HG03139 (cell line): ENCODE measurements at regions not wholly inside any gene's neighbourhood (a gene's known extent, or its start where the extent isn't known, plus 50 kb on each side); places are given as distances from the start of the nearest gene placed in this dataset.
"Not testable (repeated sequence)": the region's sequence is repeated elsewhere in the genome, so short reads cannot be mapped to it uniquely, and the experiment has no call there.

Experiments used
- ATAC-seq: cut with Tn5 transposase; IDR thresholded peaks from one replicate; pipeline ENCODE4 v1.9.1; 2021; ENCODE audit not compliant: unreplicated experiment

GRCh38 chr15:21774760-21775159 lies 102.8 kb downstream of the POTEB start:
- not testable (repeated sequence) for ATAC-seq

GRCh38 chr15:21766524-21766923 lies 111.0 kb downstream of the POTEB start:
- ATAC-seq: not testable (repeated sequence)

DNA sequence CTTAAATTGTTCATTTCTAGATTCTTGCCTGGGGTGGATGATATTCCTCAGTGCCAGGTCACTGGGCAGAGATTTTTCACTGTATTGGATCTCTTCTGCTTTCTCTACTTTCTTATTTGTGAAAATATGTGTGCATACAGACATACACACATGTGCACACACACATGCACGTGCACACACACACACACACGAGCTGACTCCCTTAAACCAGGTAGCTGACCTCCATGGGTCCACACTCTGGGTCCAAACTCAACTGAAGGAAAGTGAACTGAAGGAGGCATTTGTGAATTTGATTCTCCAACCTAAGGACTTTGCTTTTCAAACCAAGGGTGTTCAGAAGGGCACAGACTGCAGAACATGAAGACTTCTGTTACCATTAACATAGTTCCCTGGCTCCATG lies 113.8 kb downstream of the POTEB start:
- not testable (repeated sequence) for ATAC-seq

- not testable (repeated sequence) for ATAC-seq
Measured at GRCh38 chr15:21760250-21761023, 117.1 kb downstream of the POTEB start.

- not testable (repeated sequence) for ATAC-seq
Measured at GRCh38 chr15:21759401-21760165, 118.0 kb downstream of the POTEB start.

GRCh38 chr15:21753838-21754237 lies 123.7 kb downstream of the POTEB start:
- ATAC-seq: not testable (repeated sequence)

DNA sequence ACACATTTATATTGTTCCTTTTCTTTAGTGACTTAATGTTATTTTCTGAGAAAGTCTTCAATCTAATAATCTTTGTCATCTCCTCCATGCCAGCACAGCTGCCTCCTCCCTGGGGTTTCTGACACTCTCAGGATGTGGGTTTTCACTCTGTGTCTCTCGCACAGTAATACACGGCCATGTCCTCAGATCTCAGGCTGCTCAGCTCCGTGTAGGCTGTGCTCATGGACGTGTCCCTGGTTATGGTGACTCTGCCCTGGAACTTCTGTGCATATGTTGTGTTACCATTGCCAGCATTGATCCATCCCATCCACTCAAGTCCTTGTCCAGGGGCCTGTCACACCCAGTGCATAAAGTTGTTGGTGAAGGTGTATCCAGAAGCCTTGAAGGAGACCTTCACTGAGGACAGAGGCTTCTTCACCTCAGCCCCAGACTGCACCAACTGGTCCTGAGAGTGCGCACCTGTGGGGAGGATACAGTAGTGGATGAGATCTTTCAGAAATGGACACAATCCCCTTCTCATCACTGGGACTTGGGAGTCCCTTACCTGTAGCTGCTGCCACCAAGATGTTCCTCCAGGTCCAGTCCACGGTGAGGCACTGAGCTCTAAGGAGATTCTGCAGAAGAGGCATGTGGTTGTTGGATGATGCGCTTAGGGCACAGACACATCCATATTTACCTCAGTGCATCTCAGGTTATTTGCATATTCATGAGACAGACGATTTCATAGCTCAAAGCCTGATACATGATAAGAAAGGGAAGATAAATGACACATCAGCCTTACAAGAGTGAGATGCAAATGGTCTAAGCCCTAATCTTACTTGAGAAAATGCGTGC lies 125.2 kb downstream of the POTEB start:
- ATAC-seq: not testable (repeated sequence)

DNA sequence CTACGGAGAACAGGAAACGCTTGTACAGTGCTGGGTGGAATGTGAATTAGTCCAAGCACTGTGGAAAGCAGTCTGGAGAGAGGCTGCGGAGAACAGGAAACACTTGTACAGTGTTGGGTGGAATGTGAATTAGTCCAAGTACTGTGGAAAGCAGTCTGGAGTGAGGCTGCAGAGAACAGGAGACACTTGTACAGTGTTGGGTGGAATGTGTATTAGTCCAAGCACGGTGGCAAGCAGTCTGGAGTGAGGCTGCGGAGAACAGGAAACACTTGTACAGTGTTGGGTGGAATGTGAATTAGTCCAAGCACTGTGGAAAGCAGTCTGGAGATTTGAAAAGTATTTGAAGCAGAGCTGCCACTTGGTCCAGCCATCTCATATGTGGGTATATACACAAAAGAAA lies 128.4 kb downstream of the POTEB start:
- ATAC-seq: not testable (repeated sequence)

GRCh38 chr15:21744245-21744915 lies 133.2 kb downstream of the POTEB start:
- not testable (repeated sequence) for ATAC-seq

GRCh38 chr15:21742067-21742466 lies 135.5 kb downstream of the POTEB start:
- not testable (repeated sequence) for ATAC-seq

DNA sequence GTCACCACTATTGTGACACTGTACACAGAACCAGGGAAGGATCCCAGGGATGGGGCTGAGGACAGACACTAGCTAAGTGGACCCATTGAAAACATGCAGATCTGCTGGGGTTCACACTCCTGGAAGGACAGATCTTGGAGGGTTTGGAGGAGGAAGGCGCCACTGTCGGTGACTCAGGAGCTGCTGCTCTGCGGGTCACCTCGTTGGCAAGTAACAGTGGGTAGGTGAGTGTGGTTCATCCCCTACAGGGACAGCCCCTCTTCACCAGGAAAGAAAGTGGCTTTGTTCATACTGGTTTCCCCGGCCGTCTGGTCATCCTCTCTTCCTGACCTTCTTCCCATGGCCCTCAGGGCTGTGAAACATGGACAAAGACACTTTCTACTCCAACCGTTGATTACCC lies 139.5 kb downstream of the POTEB start:
- not testable (repeated sequence) for ATAC-seq

GRCh38 chr15:21736443-21736842 lies 141.1 kb downstream of the POTEB start:
- ATAC-seq: not testable (repeated sequence)

DNA sequence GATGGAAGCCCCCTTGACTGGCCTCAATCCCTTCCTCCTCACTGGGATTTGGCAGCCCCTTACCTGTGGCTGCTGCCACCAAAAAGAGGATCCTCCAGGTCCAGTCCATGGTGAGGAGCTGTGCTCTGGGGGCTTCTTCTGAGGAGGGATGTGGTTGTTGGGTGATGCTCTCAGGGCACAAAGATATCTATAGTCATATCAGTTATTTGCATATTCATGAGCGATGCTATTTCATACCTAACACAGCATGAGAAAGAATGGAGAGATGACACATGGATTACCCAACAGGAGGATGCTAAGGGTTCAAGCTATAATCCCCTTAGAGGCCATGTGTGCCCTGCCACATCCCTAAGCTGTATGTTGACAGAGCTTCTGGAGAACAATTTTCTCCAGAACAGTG lies 141.7 kb downstream of the POTEB start:
- ATAC-seq: not testable (repeated sequence)

- not testable (repeated sequence) for ATAC-seq
Measured at GRCh38 chr15:21735368-21735767, 142.2 kb downstream of the POTEB start.

- peak; percentile 49 for ATAC-seq
Measured at GRCh38 chr15:21731496-21731895, 146.0 kb downstream of the POTEB start.

GRCh38 chr15:21730427-21731405 lies 146.8 kb downstream of the POTEB start:
- peak; percentile 70 for ATAC-seq

DNA sequence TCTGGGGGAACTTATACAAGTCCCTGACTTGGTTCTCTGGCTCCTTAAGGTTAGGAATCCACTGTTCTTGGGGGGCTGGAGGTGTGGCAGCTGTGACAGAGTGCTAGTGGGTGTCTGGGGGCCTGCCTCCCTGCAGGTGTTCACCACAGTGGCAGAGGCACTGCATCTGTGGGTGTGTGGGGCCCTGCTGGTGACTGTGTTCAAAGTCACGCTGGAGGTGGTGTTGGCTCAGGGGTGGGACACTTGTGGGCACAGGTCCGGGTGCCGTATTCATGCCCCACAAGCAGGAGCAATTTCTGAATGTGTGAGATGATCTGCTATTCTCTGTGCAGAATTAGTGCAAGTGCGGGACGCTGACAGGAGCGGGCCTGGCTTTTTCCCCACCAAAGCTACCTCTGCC lies 152.5 kb downstream of the POTEB start:
- not testable (repeated sequence) for ATAC-seq

- ATAC-seq: not testable (repeated sequence)
Measured at GRCh38 chr15:21721115-21721514, 156.4 kb downstream of the POTEB start.

GRCh38 chr15:21718779-21719178 lies 158.8 kb downstream of the POTEB start:
- peak; percentile 80 for ATAC-seq
